HL-60 (cell line): ENCODE measurements at regions not wholly inside any gene's neighbourhood (a gene's known extent, or its start where the extent isn't known, plus 50 kb on each side); places are given as distances from the start of the nearest gene placed in this dataset.

Source experiments
- POLR2AphosphoS5 ChIP-seq: IDR thresholded peaks from 2 replicates; pipeline ENCODE4 v1.6.1; 2012; ENCODE audit warnings: low read depth
- TF ChIP-seq, protein P1 (sequence below): IDR thresholded peaks from 2 replicates; pipeline ENCODE4 v1.6.1; 2012; ENCODE audit warnings: low read depth; ENCODE audit not compliant: insufficient replicate concordance
- TF ChIP-seq, protein P2 (sequence below): IDR thresholded peaks from one replicate; pipeline ENCODE4 v1.5.1; 2011; ENCODE audit warnings: low read length, control low read depth, inconsistent platforms; ENCODE audit not compliant: insufficient read depth

DNA sequence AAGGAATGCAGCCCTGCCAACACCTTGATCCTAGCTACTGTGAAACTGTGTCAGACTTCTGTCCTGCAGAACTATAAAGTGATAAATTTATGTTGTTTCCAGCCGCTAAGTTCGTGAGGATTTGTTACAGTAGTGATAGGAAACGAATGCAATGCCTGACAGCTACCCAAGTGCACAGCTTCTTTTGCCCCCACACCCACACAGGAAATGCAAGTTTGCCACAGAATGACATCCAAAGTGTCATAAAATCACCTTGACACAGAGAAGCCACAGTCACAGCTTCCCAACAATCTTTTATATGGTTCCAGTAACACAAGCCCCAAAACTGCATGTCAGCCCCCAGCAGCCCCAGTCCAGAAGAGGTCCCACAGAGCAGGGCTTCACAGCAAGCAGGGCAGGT is 216.9 kb upstream of the S100G start:
- TF ChIP-seq, protein P1, sequence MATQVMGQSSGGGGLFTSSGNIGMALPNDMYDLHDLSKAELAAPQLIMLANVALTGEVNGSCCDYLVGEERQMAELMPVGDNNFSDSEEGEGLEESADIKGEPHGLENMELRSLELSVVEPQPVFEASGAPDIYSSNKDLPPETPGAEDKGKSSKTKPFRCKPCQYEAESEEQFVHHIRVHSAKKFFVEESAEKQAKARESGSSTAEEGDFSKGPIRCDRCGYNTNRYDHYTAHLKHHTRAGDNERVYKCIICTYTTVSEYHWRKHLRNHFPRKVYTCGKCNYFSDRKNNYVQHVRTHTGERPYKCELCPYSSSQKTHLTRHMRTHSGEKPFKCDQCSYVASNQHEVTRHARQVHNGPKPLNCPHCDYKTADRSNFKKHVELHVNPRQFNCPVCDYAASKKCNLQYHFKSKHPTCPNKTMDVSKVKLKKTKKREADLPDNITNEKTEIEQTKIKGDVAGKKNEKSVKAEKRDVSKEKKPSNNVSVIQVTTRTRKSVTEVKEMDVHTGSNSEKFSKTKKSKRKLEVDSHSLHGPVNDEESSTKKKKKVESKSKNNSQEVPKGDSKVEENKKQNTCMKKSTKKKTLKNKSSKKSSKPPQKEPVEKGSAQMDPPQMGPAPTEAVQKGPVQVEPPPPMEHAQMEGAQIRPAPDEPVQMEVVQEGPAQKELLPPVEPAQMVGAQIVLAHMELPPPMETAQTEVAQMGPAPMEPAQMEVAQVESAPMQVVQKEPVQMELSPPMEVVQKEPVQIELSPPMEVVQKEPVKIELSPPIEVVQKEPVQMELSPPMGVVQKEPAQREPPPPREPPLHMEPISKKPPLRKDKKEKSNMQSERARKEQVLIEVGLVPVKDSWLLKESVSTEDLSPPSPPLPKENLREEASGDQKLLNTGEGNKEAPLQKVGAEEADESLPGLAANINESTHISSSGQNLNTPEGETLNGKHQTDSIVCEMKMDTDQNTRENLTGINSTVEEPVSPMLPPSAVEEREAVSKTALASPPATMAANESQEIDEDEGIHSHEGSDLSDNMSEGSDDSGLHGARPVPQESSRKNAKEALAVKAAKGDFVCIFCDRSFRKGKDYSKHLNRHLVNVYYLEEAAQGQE: no peak
- TF ChIP-seq, protein P2, sequence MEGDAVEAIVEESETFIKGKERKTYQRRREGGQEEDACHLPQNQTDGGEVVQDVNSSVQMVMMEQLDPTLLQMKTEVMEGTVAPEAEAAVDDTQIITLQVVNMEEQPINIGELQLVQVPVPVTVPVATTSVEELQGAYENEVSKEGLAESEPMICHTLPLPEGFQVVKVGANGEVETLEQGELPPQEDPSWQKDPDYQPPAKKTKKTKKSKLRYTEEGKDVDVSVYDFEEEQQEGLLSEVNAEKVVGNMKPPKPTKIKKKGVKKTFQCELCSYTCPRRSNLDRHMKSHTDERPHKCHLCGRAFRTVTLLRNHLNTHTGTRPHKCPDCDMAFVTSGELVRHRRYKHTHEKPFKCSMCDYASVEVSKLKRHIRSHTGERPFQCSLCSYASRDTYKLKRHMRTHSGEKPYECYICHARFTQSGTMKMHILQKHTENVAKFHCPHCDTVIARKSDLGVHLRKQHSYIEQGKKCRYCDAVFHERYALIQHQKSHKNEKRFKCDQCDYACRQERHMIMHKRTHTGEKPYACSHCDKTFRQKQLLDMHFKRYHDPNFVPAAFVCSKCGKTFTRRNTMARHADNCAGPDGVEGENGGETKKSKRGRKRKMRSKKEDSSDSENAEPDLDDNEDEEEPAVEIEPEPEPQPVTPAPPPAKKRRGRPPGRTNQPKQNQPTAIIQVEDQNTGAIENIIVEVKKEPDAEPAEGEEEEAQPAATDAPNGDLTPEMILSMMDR: no peak
- TF ChIP-seq POLR2AphosphoS5: no peak
